K562 (cell line): ENCODE measurements at regions not wholly inside any gene's neighbourhood (a gene's known extent, or its start where the extent isn't known, plus 50 kb on each side); places are given as distances from the start of the nearest gene placed in this dataset.

Source experiments
- CREM ChIP-seq: IDR thresholded peaks from 2 replicates; pipeline ENCODE4 v1.6.1; 2014; ENCODE audit warnings: antibody characterized with exemption, low read depth
- EGR1 ChIP-seq: fragments of 450-650 bp; conservative IDR thresholded peaks from 2 replicates; pipeline ENCODE4 v1.6.1; 2017; ENCODE audit warnings: mild to moderate bottlenecking
- EP300 ChIP-seq: IDR thresholded peaks from 2 replicates; pipeline ENCODE4 v1.6.1; 2012; ENCODE audit warnings: low read length, improper control_type of control experiment
- FOS ChIP-seq: IDR thresholded peaks from 3 replicates; pipeline ENCODE4 v1.6.1; 2011; ENCODE audit not compliant: insufficient read length; ENCODE audit errors: extremely low read depth
- KLF6 ChIP-seq: fragments of 250-450 bp; sonication (Bioruptor Pico); IDR thresholded peaks from 2 replicates; pipeline ENCODE4 v1.4.0; 2020; ENCODE audit warnings: mild to moderate bottlenecking, moderate library complexity, borderline replicate concordance
- RBM25 ChIP-seq: fragments of 200-400 bp; formaldehyde crosslinking; IDR thresholded peaks from 2 replicates; pipeline ENCODE4 v1.6.1; 2018; ENCODE audit warnings: low read length, low read depth, moderate library complexity; ENCODE audit not compliant: severe bottlenecking
- TAF1 ChIP-seq: IDR thresholded peaks from 2 replicates; pipeline ENCODE4 v1.6.1; 2011; ENCODE audit warnings: mild to moderate bottlenecking, low read length, moderate library complexity; ENCODE audit not compliant: insufficient read depth, control insufficient read depth, severe bottlenecking; ENCODE audit errors: extremely low read depth
- TSC22D4 ChIP-seq: fragments of 450-650 bp; IDR thresholded peaks from 2 replicates; pipeline ENCODE4 v1.6.1; 2016; ENCODE audit warnings: missing genetic modification characterization, missing biosample characterization, control low read depth
- ZBTB1 ChIP-seq: sonication (generic); formaldehyde crosslinking; IDR thresholded peaks from 2 replicates; pipeline ENCODE4 v1.8.1; 2023; ENCODE audit warnings: missing genetic modification reagents, low read depth, mild to moderate bottlenecking, borderline replicate concordance
- TF ChIP-seq, protein P1 (sequence below): conservative IDR thresholded peaks from 2 replicates; pipeline ENCODE4 v1.6.1; 2011; ENCODE audit warnings: low read depth, mild to moderate bottlenecking, low read length; ENCODE audit not compliant: control insufficient read depth
- TF ChIP-seq, protein P2 (sequence below), 3 experiments: IDR thresholded peaks in 2 of 3; conservative IDR thresholded peaks in 1 of 3; 2 replicates each; pipeline ENCODE4 v1.5.1; 2011 to 2012; ENCODE audit warnings: low read length in 3 of 3, mild to moderate bottlenecking in 3 of 3, control low read depth in 2 of 3, improper control_type of control experiment in 1 of 3, inconsistent platforms in 1 of 3, low read depth in 1 of 3, mixed read lengths in 1 of 3, moderate library complexity in 1 of 3; ENCODE audit not compliant: insufficient read depth in 2 of 3
- TF ChIP-seq, protein P3 (sequence below): fragments of 450-650 bp; IDR thresholded peaks from 2 replicates; pipeline ENCODE4 v1.6.1; 2017; ENCODE audit warnings: antibody characterized with exemption, mild to moderate bottlenecking

DNA sequence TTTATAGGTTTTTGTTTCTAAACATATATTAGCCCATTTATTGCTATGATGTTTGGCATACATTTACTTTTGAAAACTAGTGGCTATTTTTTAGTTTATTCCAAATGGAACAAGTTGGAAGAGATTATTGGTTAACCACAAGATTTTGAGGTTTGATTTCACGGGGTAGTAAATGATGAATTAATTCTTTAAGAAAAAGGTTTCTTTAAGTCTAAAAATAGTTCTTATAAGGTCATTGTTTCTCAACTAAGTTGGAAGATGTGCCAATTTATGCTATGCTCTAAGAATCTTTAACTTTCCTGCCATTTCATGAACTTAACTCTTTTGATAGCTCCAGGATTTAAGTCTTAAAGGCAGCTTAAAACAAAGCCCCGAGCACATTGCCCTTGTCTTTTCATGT, 183.8 kb downstream of the LMO4 start:
- TF ChIP-seq CREM (no peak), TSC22D4 (tag) (no peak), TAF1 (no peak), KLF6 (CRISPR knock-in tag) (no peak), FOS (no peak), RBM25 (no peak), EGR1 (no peak), ZBTB1 (no peak), EP300 (no peak)
- TF ChIP-seq, protein P1, sequence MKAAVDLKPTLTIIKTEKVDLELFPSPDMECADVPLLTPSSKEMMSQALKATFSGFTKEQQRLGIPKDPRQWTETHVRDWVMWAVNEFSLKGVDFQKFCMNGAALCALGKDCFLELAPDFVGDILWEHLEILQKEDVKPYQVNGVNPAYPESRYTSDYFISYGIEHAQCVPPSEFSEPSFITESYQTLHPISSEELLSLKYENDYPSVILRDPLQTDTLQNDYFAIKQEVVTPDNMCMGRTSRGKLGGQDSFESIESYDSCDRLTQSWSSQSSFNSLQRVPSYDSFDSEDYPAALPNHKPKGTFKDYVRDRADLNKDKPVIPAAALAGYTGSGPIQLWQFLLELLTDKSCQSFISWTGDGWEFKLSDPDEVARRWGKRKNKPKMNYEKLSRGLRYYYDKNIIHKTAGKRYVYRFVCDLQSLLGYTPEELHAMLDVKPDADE, result no peak
- TF ChIP-seq, protein P2, sequence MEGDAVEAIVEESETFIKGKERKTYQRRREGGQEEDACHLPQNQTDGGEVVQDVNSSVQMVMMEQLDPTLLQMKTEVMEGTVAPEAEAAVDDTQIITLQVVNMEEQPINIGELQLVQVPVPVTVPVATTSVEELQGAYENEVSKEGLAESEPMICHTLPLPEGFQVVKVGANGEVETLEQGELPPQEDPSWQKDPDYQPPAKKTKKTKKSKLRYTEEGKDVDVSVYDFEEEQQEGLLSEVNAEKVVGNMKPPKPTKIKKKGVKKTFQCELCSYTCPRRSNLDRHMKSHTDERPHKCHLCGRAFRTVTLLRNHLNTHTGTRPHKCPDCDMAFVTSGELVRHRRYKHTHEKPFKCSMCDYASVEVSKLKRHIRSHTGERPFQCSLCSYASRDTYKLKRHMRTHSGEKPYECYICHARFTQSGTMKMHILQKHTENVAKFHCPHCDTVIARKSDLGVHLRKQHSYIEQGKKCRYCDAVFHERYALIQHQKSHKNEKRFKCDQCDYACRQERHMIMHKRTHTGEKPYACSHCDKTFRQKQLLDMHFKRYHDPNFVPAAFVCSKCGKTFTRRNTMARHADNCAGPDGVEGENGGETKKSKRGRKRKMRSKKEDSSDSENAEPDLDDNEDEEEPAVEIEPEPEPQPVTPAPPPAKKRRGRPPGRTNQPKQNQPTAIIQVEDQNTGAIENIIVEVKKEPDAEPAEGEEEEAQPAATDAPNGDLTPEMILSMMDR (IDR thresholded peaks at IDR 0.05 in 2 of 3, conservative IDR thresholded peaks at IDR 0.05 in 1 of 3; ENCODE audit: insufficient read depth in 2 of 3, low read depth in 1 of 3, low read length in 3 of 3), result no peak
- TF ChIP-seq, protein P3, sequence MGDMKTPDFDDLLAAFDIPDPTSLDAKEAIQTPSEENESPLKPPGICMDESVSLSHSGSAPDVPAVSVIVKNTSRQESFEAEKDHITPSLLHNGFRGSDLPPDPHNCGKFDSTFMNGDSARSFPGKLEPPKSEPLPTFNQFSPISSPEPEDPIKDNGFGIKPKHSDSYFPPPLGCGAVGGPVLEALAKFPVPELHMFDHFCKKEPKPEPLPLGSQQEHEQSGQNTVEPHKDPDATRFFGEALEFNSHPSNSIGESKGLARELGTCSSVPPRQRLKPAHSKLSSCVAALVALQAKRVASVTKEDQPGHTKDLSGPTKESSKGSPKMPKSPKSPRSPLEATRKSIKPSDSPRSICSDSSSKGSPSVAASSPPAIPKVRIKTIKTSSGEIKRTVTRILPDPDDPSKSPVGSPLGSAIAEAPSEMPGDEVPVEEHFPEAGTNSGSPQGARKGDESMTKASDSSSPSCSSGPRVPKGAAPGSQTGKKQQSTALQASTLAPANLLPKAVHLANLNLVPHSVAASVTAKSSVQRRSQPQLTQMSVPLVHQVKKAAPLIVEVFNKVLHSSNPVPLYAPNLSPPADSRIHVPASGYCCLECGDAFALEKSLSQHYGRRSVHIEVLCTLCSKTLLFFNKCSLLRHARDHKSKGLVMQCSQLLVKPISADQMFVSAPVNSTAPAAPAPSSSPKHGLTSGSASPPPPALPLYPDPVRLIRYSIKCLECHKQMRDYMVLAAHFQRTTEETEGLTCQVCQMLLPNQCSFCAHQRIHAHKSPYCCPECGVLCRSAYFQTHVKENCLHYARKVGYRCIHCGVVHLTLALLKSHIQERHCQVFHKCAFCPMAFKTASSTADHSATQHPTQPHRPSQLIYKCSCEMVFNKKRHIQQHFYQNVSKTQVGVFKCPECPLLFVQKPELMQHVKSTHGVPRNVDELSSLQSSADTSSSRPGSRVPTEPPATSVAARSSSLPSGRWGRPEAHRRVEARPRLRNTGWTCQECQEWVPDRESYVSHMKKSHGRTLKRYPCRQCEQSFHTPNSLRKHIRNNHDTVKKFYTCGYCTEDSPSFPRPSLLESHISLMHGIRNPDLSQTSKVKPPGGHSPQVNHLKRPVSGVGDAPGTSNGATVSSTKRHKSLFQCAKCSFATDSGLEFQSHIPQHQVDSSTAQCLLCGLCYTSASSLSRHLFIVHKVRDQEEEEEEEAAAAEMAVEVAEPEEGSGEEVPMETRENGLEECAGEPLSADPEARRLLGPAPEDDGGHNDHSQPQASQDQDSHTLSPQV, result no peak
